Erythroblast (primary cell): ENCODE measurements at regions not wholly inside any gene's neighbourhood (a gene's known extent, or its start where the extent isn't known, plus 50 kb on each side); places are given as distances from the start of the nearest gene placed in this dataset.

Experiments used
- GATA1 ChIP-seq: IDR thresholded peaks from 2 replicates; pipeline ENCODE4 v1.6.1; 2011; ENCODE audit warnings: low read depth, mild to moderate bottlenecking, control low read depth, low read length, moderate library complexity
- POLR2A ChIP-seq: IDR thresholded peaks from 2 replicates; pipeline ENCODE4 v1.6.1; 2011; ENCODE audit warnings: mild to moderate bottlenecking, low read length

DNA sequence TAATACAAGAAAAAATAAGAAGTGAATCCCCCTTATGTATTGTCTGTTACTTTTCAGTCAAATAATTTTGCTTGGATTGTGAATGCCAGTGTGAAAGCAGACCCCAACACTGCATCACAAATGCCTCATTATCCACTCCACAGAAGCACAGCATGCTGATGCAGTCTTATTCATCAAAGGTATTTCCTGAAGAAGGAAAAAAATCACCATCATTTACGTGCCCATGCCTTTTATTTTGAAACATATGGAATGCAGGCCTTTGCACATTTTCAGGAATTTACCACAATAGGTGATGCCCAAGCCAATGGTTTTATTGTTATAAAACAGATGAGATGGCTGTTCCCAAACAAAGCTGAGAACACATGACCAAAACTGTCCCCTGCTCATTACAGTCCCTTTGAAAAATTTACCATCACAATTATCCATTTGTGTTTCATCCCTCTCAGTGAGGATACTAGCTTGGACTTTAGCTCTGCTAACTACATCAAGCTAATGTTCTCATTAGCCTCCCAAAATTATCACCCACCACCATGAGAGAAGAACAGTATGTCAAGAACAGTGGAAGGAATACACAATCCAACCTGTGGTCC, 180.6 kb upstream of the HTR1E start:
- TF ChIP-seq POLR2A (no peak), GATA1 (no peak)
